ENCODE measurements at regions not wholly inside any gene's neighbourhood (a gene's known extent, or its start where the extent isn't known, plus 50 kb on each side); places are given as distances from the start of the nearest gene placed in this dataset.
A peak's percentile ranks its signal among the peaks of the same experiment; 100 is the strongest.

- TF ChIP-seq ZBTB43 (CRISPR knock-in tag; IDR thresholded peaks at IDR 0.05): no peak
- peak in 1 of 2 experiments; percentile 61; a peak in 2 of 4 replicates for TF ChIP-seq HDAC1 (IDR thresholded peaks at IDR 0.05)
- no peak for TF ChIP-seq ARID2 (IDR thresholded peaks at IDR 0.05)
- TF ChIP-seq SMAD4 (CRISPR knock-in tag; conservative IDR thresholded peaks at IDR 0.05): peak; percentile 91
- TF ChIP-seq SETDB1 (IDR thresholded peaks at IDR 0.05; ENCODE audit: low read length): no peak
- TF ChIP-seq ZFP36 (IDR thresholded peaks at IDR 0.05; ENCODE audit: low read depth, low read length, partially characterized antibody): no peak
- TF ChIP-seq CTBP1 (IDR thresholded peaks at IDR 0.05; ENCODE audit: borderline replicate concordance): peak; percentile 43; the same call in 1 of the 2 replicates
- peak; percentile 52 for TF ChIP-seq ZBTB40 (IDR thresholded peaks at IDR 0.05)
- TF ChIP-seq ZBTB40 (CRISPR knock-in tag; IDR thresholded peaks at IDR 0.05): no peak
- peak; percentile 81 for TF ChIP-seq SMARCA4 (IDR thresholded peaks at IDR 0.05)
- TF ChIP-seq ZBTB5 (IDR thresholded peaks at IDR 0.05): no peak
- TF ChIP-seq TAL1 (IDR thresholded peaks at IDR 0.05): peak; percentile 82
- peak; percentile 64 for TF ChIP-seq NFE2 (IDR thresholded peaks at IDR 0.05; ENCODE audit: low read depth)
- no peak for TF ChIP-seq ZNF239 (CRISPR knock-in tag; IDR thresholded peaks at IDR 0.05)
- no peak for TF ChIP-seq ZNF354B (CRISPR knock-in tag; IDR thresholded peaks at IDR 0.05)
- peak; percentile 85 for TF ChIP-seq CBFA2T2 (conservative IDR thresholded peaks at IDR 0.05)
- peak; percentile 54; the same call in 1 of the 2 replicates for TF ChIP-seq NR2C1 (IDR thresholded peaks at IDR 0.05)
- TF ChIP-seq NR2C1 (tag; IDR thresholded peaks at IDR 0.05): peak; percentile 73
- TF ChIP-seq FOS (IDR thresholded peaks at IDR 0.05; ENCODE audit: extremely low read depth, insufficient read length): peak; percentile 61
Observed at GRCh38 chr2:118738524-118739308, 108.7 kb downstream of the EN1 start (continued).

Measured in K562 (cell line).